CD4-positive, alpha-beta T cell treated with Interleukin-4 for 4 hours (primary cell): ENCODE measurements at regions not wholly inside any gene's neighbourhood (a gene's known extent, or its start where the extent isn't known, plus 50 kb on each side); places are given as distances from the start of the nearest gene placed in this dataset.
"Not testable (repeated sequence)": the region's sequence is repeated elsewhere in the genome, so short reads cannot be mapped to it uniquely, and the experiment has no call there.

Experiments
- DNase-seq: peaks from one replicate; pipeline ENCODE4 v3.0.0-alpha.2; 2020

GRCh38 chr16:70014915-70015314, 63.8 kb downstream of the CLEC18A start:
- not testable (repeated sequence) for DNase-seq

GRCh38 chr16:70016751-70017150, 65.6 kb downstream of the CLEC18A start:
- DNase-seq, result not testable (repeated sequence)

GRCh38 chr16:70018254-70018653, 67.1 kb downstream of the CLEC18A start:
- DNase-seq, result peak; percentile 68

GRCh38 chr16:70023207-70023606, 72.1 kb downstream of the CLEC18A start:
- not testable (repeated sequence) for DNase-seq

- not testable (repeated sequence) for DNase-seq
Observed at GRCh38 chr16:70023956-70024355, 72.8 kb downstream of the CLEC18A start.

- DNase-seq, result peak; percentile 86
Observed at GRCh38 chr16:70026165-70026854, 75.2 kb downstream of the CLEC18A start.

- not testable (repeated sequence) for DNase-seq
Observed at GRCh38 chr16:70032906-70033305, 81.2 kb upstream of the PDPR start.

GRCh38 chr16:70037913-70038312, 76.2 kb upstream of the PDPR start:
- DNase-seq, result not testable (repeated sequence)

- not testable (repeated sequence) for DNase-seq
Observed at GRCh38 chr16:70040554-70040953, 73.6 kb upstream of the PDPR start.

GRCh38 chr16:70043538-70044067, 70.5 kb upstream of the PDPR start:
- not testable (repeated sequence) for DNase-seq

GRCh38 chr16:70046560-70046959, 67.6 kb upstream of the PDPR start:
- DNase-seq, result not testable (repeated sequence)

- DNase-seq, result not testable (repeated sequence)
Observed at GRCh38 chr16:70048083-70048482, 66.0 kb upstream of the PDPR start.

GRCh38 chr16:70058056-70058455, 56.1 kb upstream of the PDPR start:
- DNase-seq, result not testable (repeated sequence)

GRCh38 chr16:70059429-70059828, 54.7 kb upstream of the PDPR start:
- DNase-seq, result not testable (repeated sequence)

- not testable (repeated sequence) for DNase-seq
Observed at GRCh38 chr16:70060521-70061027, 53.6 kb upstream of the PDPR start.

GRCh38 chr16:70061671-70062218, 52.4 kb upstream of the PDPR start:
- not testable (repeated sequence) for DNase-seq

- not testable (repeated sequence) for DNase-seq
Observed at GRCh38 chr16:70062947-70063346, 51.2 kb upstream of the PDPR start.
